ENCODE measurements at regions not wholly inside any gene's neighbourhood (a gene's known extent, or its start where the extent isn't known, plus 50 kb on each side); places are given as distances from the start of the nearest gene placed in this dataset.

- dilution Hi-C loops (cut with MboI; ENCODE audit: extremely low pct_ligation_motif_present, low sequenced_read_pairs): no loop called here
- ChIA-PET CTCF (no interaction called here), POLR2A (no interaction called here)
- no peak overlapping the region for H3K9ac ChIP-seq (replicated peaks; ENCODE audit: extremely low read depth, insufficient read depth, low read length)
- DNase-seq (ENCODE audit: low read depth, low spot score): no peak
- H3K79me2 ChIP-seq (ENCODE audit: control insufficient read depth, insufficient read depth, low read length): no peaks in the 10 kb centered on the region
- no peak overlapping the region for H3K4me2 ChIP-seq (ENCODE audit: insufficient read depth, low read length)
- H3K9me3 ChIP-seq (replicated peaks; ENCODE audit: control insufficient read depth, insufficient read depth, low read length): no peaks in the 10 kb centered on the region
- no peak overlapping the region for H3K27ac ChIP-seq (ENCODE audit: insufficient read depth, low read depth, low read length)
- no peak overlapping the region for H2AFZ ChIP-seq (ENCODE audit: low read depth, low read length)
- TF ChIP-seq EZH2 (IDR thresholded peaks at IDR 0.05; ENCODE audit: borderline replicate concordance, low read depth, low read length, severe bottlenecking) (no peak), CTCF (IDR thresholded peaks at IDR 0.05; ENCODE audit: extremely low read depth in 1 of 2, insufficient read depth in 1 of 2, low read depth in 1 of 2, low read length in 2 of 2) (no peak), FOS (IDR thresholded peaks at IDR 0.05; ENCODE audit: borderline replicate concordance, insufficient read depth, low read length) (no peak), JUN (IDR thresholded peaks at IDR 0.05; ENCODE audit: borderline replicate concordance, insufficient read depth, insufficient read length, low read depth) (no peak), POLR2A (IDR thresholded peaks at IDR 0.05; ENCODE audit: low read depth, low read length) (no peak), MYC (IDR thresholded peaks at IDR 0.05; ENCODE audit: low read depth, low read length) (no peak), GATA2 (IDR thresholded peaks at IDR 0.05; ENCODE audit: insufficient read depth, insufficient read length, low read depth, low read length) (no peak), POLR2AphosphoS5 (IDR thresholded peaks at IDR 0.05; ENCODE audit: insufficient read depth, low read depth, low read length) (no peak)
- TF ChIP-seq, protein P1, sequence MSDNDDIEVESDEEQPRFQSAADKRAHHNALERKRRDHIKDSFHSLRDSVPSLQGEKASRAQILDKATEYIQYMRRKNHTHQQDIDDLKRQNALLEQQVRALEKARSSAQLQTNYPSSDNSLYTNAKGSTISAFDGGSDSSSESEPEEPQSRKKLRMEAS (IDR thresholded peaks at IDR 0.05; ENCODE audit: insufficient read depth, insufficient read length): no peak
- no peak for FAIRE-seq
- H3K4me1 ChIP-seq (ENCODE audit: control insufficient read depth, extremely low read depth, insufficient read depth, low read length): no peaks in the 10 kb centered on the region
- no peak overlapping the region for H3K4me3 ChIP-seq (replicated peaks in 1 of 3; ENCODE audit: insufficient read depth in 1 of 3, low read depth in 1 of 3, low read length in 3 of 3)
- intact Hi-C loops (cut with micrococcal nuclease): no loop called here
- H3K9me1 ChIP-seq (replicated peaks; ENCODE audit: control insufficient read depth, extremely low read depth, insufficient read depth, low read length): no peaks in the 10 kb centered on the region
- no peaks in the 10 kb centered on the region for H3K36me3 ChIP-seq (ENCODE audit: control insufficient read depth in 2 of 2, extremely low read depth in 1 of 2, insufficient read depth in 2 of 2, low read length in 2 of 2)
- no peaks in the 10 kb centered on the region for H3K27me3 ChIP-seq (ENCODE audit: control insufficient read depth in 2 of 2, insufficient read depth in 2 of 2, low read length in 2 of 2)
- no TSS peak for BruUV-seq (replicated peaks)
- H4K20me1 ChIP-seq (replicated peaks; ENCODE audit: control insufficient read depth, extremely low read depth, insufficient read depth, low read length): no peaks in the 10 kb centered on the region
Measured at GRCh38 chr7:11315666-11316258, 342.1 kb downstream of the PHF14 start.

Data from endothelial cell of umbilical vein (primary cell).